HG03135 (cell line): ENCODE measurements at regions not wholly inside any gene's neighbourhood (a gene's known extent, or its start where the extent isn't known, plus 50 kb on each side); places are given as distances from the start of the nearest gene placed in this dataset.
"Not testable (repeated sequence)": the region's sequence is repeated elsewhere in the genome, so short reads cannot be mapped to it uniquely, and the experiment has no call there.

Source experiments
- ATAC-seq: cut with Tn5 transposase; IDR thresholded peaks from one replicate; pipeline ENCODE4 v1.9.1; 2021; ENCODE audit warnings: mild to moderate bottlenecking, moderate library complexity; ENCODE audit not compliant: unreplicated experiment

GRCh38 chr4:100034023-100034664, 84.1 kb upstream of the H2AZ1 start:
- no peak for ATAC-seq

- ATAC-seq: no peak
These were observed 76.0 kb upstream of the H2AZ1 start for GRCh38 chr4:100026066-100026465.

- no peak for ATAC-seq
These were observed 73.7 kb upstream of the H2AZ1 start for GRCh38 chr4:100023800-100024199.

GRCh38 chr4:100022792-100023222, 72.7 kb upstream of the H2AZ1 start:
- ATAC-seq: no peak

- ATAC-seq: no peak
These were observed 69.7 kb upstream of the H2AZ1 start for GRCh38 chr4:100019821-100020220.

- ATAC-seq: peak; percentile 69
These were observed 67.7 kb upstream of the H2AZ1 start for GRCh38 chr4:100017637-100018310.

- no peak for ATAC-seq
These were observed 66.1 kb upstream of the H2AZ1 start for GRCh38 chr4:100016191-100016590.

- no peak for ATAC-seq
These were observed 64.5 kb upstream of the H2AZ1 start for GRCh38 chr4:100014616-100015015.

GRCh38 chr4:100009490-100009889, 59.4 kb upstream of the H2AZ1 start:
- no peak for ATAC-seq

GRCh38 chr4:100008048-100008447, 58.0 kb upstream of the H2AZ1 start:
- no peak for ATAC-seq

GRCh38 chr4:100006161-100006560, 56.1 kb upstream of the H2AZ1 start:
- not testable (repeated sequence) for ATAC-seq
